Stomach (tissue), 8 donors: ENCODE measurements at regions not wholly inside any gene's neighbourhood (a gene's known extent, or its start where the extent isn't known, plus 50 kb on each side); places are given as distances from the start of the nearest gene placed in this dataset.

ENCODE experiments used
- DNase-seq, 2 donors: peaks; one replicate each; pipeline versions ENCODE4 v3.0.0 to v3.0.0-alpha.2; 2013 to 2019
- H3K27ac ChIP-seq, 5 donors: fragments of 200-600 bp in 4 of 5; sonication (generic) in 4 of 5; one replicate each; pipeline ENCODE4 v1.5.1; 2013 to 2019; ENCODE audit warnings: mild to moderate bottlenecking in 1 of 5, moderate library complexity in 1 of 5
- H3K27me3 ChIP-seq, 3 donors: fragments of 200-600 bp; sonication (generic); one replicate each; pipeline ENCODE4 v1.5.1; 2017 to 2019; ENCODE audit warnings: mixed run types in 1 of 3
- H3K36me3 ChIP-seq, 4 donors: fragments of 200-600 bp; sonication (generic); 1 replicate in 3 of 4; 2 replicates in 1 of 4; pipeline ENCODE4 v1.5.1; 2016 to 2019
- H3K4me1 ChIP-seq, 4 donors: fragments of 200-600 bp; sonication (generic); one replicate each; pipeline ENCODE4 v1.5.1; 2016 to 2019
- H3K4me3 ChIP-seq, 4 donors: fragments of 200-600 bp; sonication (generic) in 3 of 4; one replicate each; pipeline ENCODE4 v1.5.1; 2016 to 2019; ENCODE audit warnings: mild to moderate bottlenecking in 1 of 4
- H3K9me3 ChIP-seq, 4 donors: fragments of 200-600 bp; sonication (generic); one replicate each; pipeline ENCODE4 v1.5.1; 2016 to 2019
- CTCF ChIP-seq, 7 experiments: fragments of 450-650 bp in 4 of 7; fragments of 200-600 bp in 3 of 7; sonication (generic) in 3 of 7; IDR thresholded peaks; one replicate each; pipeline ENCODE4 v1.5.1; 2016 to 2019; ENCODE audit warnings: antibody characterized with exemption in 7 of 7, control low read depth in 2 of 7, mild to moderate bottlenecking in 1 of 7
- EP300 ChIP-seq: sonication (generic); formaldehyde crosslinking; IDR thresholded peaks from one replicate; pipeline ENCODE4 v1.6.1; 2017; ENCODE audit warnings: antibody characterized with exemption
- POLR2A ChIP-seq, 4 donors: fragments of 450-650 bp; IDR thresholded peaks; one replicate each; pipeline ENCODE4 v1.6.1; 2016; ENCODE audit warnings: antibody characterized with exemption in 4 of 4, control low read depth in 2 of 4, mild to moderate bottlenecking in 1 of 4, moderate library complexity in 1 of 4
- POLR2AphosphoS5 ChIP-seq, 3 donors: sonication (generic); formaldehyde crosslinking; IDR thresholded peaks; one replicate each; pipeline ENCODE4 v1.6.1; 2016; ENCODE audit warnings: antibody characterized with exemption in 3 of 3
- whole genome bisulfite sequencing, 5 donors: extraction: QIAGEN DNeasy Blood & Tissue Kit in 3 of 5; methylation state at CpG; one replicate each; pipeline versions ENCODE4 v1.1.5 to v1.1.7; 2013 to 2018; 5-methylcytosine and 5-hydroxymethylcytosine counted together
- intact Hi-C: fragments of 100-400 bp; cut with DNase I; formaldehyde crosslinking; loops from one replicate; pipeline ENCODE4 v1.15.1; 2023; ENCODE audit warnings: low total_unique reads
- donor health status: healthy with polysubstance abuse.
- donor health status: Bipolar disorder and iron deficiency.
- donor health status: healthy.

DNA sequence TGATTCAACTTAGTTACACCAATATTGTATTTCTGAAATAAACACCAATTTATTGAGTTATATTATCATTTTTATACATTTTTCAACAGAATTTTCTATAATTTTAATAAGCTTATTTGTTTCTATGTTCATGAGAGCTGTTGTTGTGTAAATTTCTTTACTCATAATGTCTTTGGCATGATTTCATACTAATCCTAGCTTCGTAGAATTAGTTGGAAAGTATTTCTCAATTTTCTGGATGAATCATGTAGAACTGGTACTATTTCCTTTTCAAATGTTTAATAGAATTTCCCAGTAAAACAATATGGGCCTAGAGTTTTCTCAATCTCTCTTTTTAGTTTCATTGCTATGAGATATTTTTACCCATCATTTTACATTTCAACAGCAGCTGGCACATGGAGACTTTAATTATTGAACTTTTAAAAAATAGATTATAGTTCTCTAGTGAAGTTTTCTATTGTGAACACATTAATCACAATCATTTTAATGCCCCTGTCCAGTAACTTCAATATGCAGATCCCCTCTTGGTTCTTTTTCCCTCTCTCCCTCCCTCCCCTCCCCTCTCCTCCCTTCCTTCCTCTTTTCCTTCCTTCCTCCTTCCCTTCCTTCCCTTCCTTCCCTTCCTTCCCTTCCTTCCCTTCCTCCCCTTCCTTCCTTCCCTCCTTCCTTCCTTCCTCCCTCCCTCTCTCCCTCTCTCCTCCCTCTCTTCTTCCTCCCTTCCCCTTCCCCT, 1357.1 kb downstream of the ZPLD1 start:
- 64 to 92% (median 84%) methylated on average over 1 of the region's 1 CpG for WGBS, 5 donors

DNA sequence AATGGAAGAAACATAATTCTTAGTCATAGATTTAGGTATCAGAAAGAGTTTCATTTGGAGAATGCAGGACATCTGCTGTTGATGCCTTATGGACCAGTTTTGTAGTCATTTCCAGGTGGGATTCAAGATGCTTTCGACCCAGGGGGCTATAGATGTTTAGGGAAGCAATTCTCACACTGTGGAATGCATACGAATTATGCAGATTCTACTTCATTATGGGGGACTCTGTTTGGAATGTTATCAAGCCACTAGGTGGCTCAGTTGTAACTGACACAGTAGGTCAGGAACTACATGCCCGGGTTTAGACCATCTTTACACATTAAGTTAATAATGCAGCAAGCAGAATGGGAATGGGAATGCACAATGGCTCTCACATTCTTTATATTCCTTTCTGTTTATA, 1359.8 kb downstream of the ZPLD1 start:
- Histone ChIP-seq H3K27me3 (no peaks in the 10 kb centered on the region), H3K9me3 (no peaks in the 10 kb centered on the region), H3K27ac (no peak overlapping the region), H3K4me3 (no peak overlapping the region), H3K36me3 (no peaks in the 10 kb centered on the region), H3K4me1 (no peaks in the 10 kb centered on the region)
- TF ChIP-seq POLR2A (IDR thresholded peaks at IDR 0.05): no peak
- no peak for TF ChIP-seq CTCF (IDR thresholded peaks at IDR 0.05)
- no peak for TF ChIP-seq EP300
- no peak for TF ChIP-seq POLR2AphosphoS5 (IDR thresholded peaks at IDR 0.05)
- intact Hi-C loops: no loop called here
- 19 to 32% (median 28%) methylated on average over 3 of the region's 3 CpGs for WGBS, 5 donors
- peak in 1 of 2 donors; percentile 5 for DNase-seq

More for the DNA sequence above, 1357.1 kb downstream of the ZPLD1 start:
- no peak for DNase-seq
- H3K27ac ChIP-seq: no peak overlapping the region
- H3K4me3 ChIP-seq: no peak overlapping the region
- no peaks in the 10 kb centered on the region for H3K27me3 ChIP-seq
- no peaks in the 10 kb centered on the region for H3K36me3 ChIP-seq
- no peaks in the 10 kb centered on the region for H3K4me1 ChIP-seq
- no peaks in the 10 kb centered on the region for H3K9me3 ChIP-seq
- TF ChIP-seq POLR2A (IDR thresholded peaks at IDR 0.05): no peak
- no peak for TF ChIP-seq POLR2AphosphoS5 (IDR thresholded peaks at IDR 0.05)
- TF ChIP-seq CTCF (IDR thresholded peaks at IDR 0.05): no peak
- TF ChIP-seq EP300: no peak
- intact Hi-C loops: no loop called here

GRCh38 chr3:103796068-103796467, 1361.3 kb downstream of the ZPLD1 start:
- Histone ChIP-seq H3K27me3 (no peaks in the 10 kb centered on the region), H3K9me3 (no peaks in the 10 kb centered on the region), H3K4me1 (no peaks in the 10 kb centered on the region), H3K4me3 (no peak overlapping the region), H3K36me3 (no peaks in the 10 kb centered on the region), H3K27ac (no peak overlapping the region)
- DNase-seq: no peak
- WGBS, 5 donors: 60 to 72% (median 70%) methylated on average over 3 of the region's 3 CpGs
- TF ChIP-seq CTCF (IDR thresholded peaks at IDR 0.05): no peak
- no peak for TF ChIP-seq POLR2AphosphoS5 (IDR thresholded peaks at IDR 0.05)
- intact Hi-C loops: no loop called here

- H3K9me3 ChIP-seq: peaks cover 0 to 17% (median 8%) of the 10 kb centered on the region in 4 donors
- 42 to 71% (median 55%) methylated on average over 1 of the region's 1 CpG for WGBS, 5 donors
- no peak for TF ChIP-seq POLR2AphosphoS5 (IDR thresholded peaks at IDR 0.05)
- no peak for TF ChIP-seq CTCF (IDR thresholded peaks at IDR 0.05)
- no peak for TF ChIP-seq EP300
- no peaks in the 10 kb centered on the region for H3K27me3 ChIP-seq
- H3K27ac ChIP-seq: no peak overlapping the region
- no peaks in the 10 kb centered on the region for H3K36me3 ChIP-seq
- H3K4me1 ChIP-seq: no peaks in the 10 kb centered on the region
- intact Hi-C loops: no loop called here
- no peak overlapping the region for H3K4me3 ChIP-seq
- no peak for DNase-seq
Observed at GRCh38 chr3:103803787-103804186, 1369.0 kb downstream of the ZPLD1 start.
